ENCODE measurements at regions not wholly inside any gene's neighbourhood (a gene's known extent, or its start where the extent isn't known, plus 50 kb on each side); places are given as distances from the start of the nearest gene placed in this dataset.

- TF ChIP-seq CTCF (conservative IDR thresholded peaks at IDR 0.05; ENCODE audit: low read depth, low read length) (no peak), EZH2 (IDR thresholded peaks at IDR 0.05; ENCODE audit: borderline replicate concordance, low read depth, low read length, poor library complexity, severe bottlenecking) (no peak)
Measured at GRCh38 chr20:48298851-48299484, 513.7 kb upstream of the SULF2 start.

Data from A673 (cell line).